KMS-11 (cell line): ENCODE measurements at regions not wholly inside any gene's neighbourhood (a gene's known extent, or its start where the extent isn't known, plus 50 kb on each side); places are given as distances from the start of the nearest gene placed in this dataset.

ENCODE experiments used
- H2AFZ ChIP-seq: fragments of 200-600 bp; sonication (generic); 2 replicates; pipeline ENCODE4 v1.6.1; 2016; ENCODE audit warnings: antibody characterized with exemption, mixed run types, low read depth
- H3K27ac ChIP-seq: fragments of 200-600 bp; sonication (generic); 2 replicates; pipeline ENCODE4 v1.6.1; 2016; ENCODE audit warnings: mild to moderate bottlenecking, mixed run types
- H3K27me3 ChIP-seq: fragments of 200-600 bp; sonication (generic); 2 replicates; pipeline ENCODE4 v1.6.1; 2017; ENCODE audit warnings: mild to moderate bottlenecking, low read depth, mixed run types, moderate library complexity; ENCODE audit not compliant: insufficient read depth
- H3K36me3 ChIP-seq: fragments of 200-600 bp; sonication (generic); 2 replicates; pipeline ENCODE4 v1.6.1; 2017; ENCODE audit warnings: mild to moderate bottlenecking, mixed run types; ENCODE audit not compliant: insufficient read depth
- H3K4me1 ChIP-seq: fragments of 200-600 bp; sonication (generic); 2 replicates; pipeline ENCODE4 v1.6.1; 2016; ENCODE audit warnings: mild to moderate bottlenecking, low read depth, mixed run types; ENCODE audit not compliant: poor library complexity, severe bottlenecking
- H3K4me2 ChIP-seq: fragments of 200-600 bp; sonication (generic); 2 replicates; pipeline ENCODE4 v1.7.0; 2016; ENCODE audit warnings: mild to moderate bottlenecking, mixed run types
- H3K4me3 ChIP-seq: fragments of 200-600 bp; sonication (generic); IDR thresholded peaks from 2 replicates; pipeline ENCODE4 v1.6.1; 2017; ENCODE audit warnings: low read depth, low read length, mixed read lengths; ENCODE audit not compliant: insufficient read depth
- H3K79me2 ChIP-seq: fragments of 200-600 bp; sonication (generic); 2 replicates; pipeline ENCODE4 v1.6.1; 2016; ENCODE audit warnings: low read depth, mixed run types; ENCODE audit not compliant: insufficient read depth
- H3K9ac ChIP-seq: fragments of 200-600 bp; sonication (generic); 2 replicates; pipeline ENCODE4 v1.6.1; 2016; ENCODE audit warnings: mild to moderate bottlenecking, mixed run types
- H4K20me1 ChIP-seq: fragments of 200-600 bp; sonication (generic); 2 replicates; pipeline ENCODE4 v1.6.1; 2016; ENCODE audit warnings: mild to moderate bottlenecking, mixed run types; ENCODE audit not compliant: insufficient read depth
- TF ChIP-seq, protein P1 (sequence below): fragments of 200-600 bp; sonication (generic); conservative IDR thresholded peaks from 2 replicates; pipeline ENCODE4 v1.6.1; 2017; ENCODE audit warnings: low read depth, mild to moderate bottlenecking, antibody characterized with exemption, low read length, moderate library complexity, mixed read lengths

GRCh38 chr3:67305160-67305559, 307.1 kb downstream of the KBTBD8 start:
- H3K4me2 ChIP-seq, result no peak overlapping the region
- no peaks in the 10 kb centered on the region for H3K36me3 ChIP-seq
- H3K27me3 ChIP-seq, result no peaks in the 10 kb centered on the region
- H3K4me3 ChIP-seq, result no peak overlapping the region
- TF ChIP-seq, protein P1, sequence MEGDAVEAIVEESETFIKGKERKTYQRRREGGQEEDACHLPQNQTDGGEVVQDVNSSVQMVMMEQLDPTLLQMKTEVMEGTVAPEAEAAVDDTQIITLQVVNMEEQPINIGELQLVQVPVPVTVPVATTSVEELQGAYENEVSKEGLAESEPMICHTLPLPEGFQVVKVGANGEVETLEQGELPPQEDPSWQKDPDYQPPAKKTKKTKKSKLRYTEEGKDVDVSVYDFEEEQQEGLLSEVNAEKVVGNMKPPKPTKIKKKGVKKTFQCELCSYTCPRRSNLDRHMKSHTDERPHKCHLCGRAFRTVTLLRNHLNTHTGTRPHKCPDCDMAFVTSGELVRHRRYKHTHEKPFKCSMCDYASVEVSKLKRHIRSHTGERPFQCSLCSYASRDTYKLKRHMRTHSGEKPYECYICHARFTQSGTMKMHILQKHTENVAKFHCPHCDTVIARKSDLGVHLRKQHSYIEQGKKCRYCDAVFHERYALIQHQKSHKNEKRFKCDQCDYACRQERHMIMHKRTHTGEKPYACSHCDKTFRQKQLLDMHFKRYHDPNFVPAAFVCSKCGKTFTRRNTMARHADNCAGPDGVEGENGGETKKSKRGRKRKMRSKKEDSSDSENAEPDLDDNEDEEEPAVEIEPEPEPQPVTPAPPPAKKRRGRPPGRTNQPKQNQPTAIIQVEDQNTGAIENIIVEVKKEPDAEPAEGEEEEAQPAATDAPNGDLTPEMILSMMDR, result no peak
- H3K4me1 ChIP-seq, result no peaks in the 10 kb centered on the region
- no peak overlapping the region for H2AFZ ChIP-seq
- H3K27ac ChIP-seq, result no peak overlapping the region
- H4K20me1 ChIP-seq, result no peaks in the 10 kb centered on the region
- no peaks in the 10 kb centered on the region for H3K79me2 ChIP-seq
- H3K9ac ChIP-seq, result no peak overlapping the region

- Histone ChIP-seq H3K4me1 (no peaks in the 10 kb centered on the region), H3K36me3 (no peaks in the 10 kb centered on the region), H3K4me2 (no peak overlapping the region), H3K27ac (no peak overlapping the region), H2AFZ (no peak overlapping the region), H3K27me3 (no peaks in the 10 kb centered on the region), H3K9ac (no peak overlapping the region), H4K20me1 (no peaks in the 10 kb centered on the region), H3K4me3 (no peak overlapping the region), H3K79me2 (no peaks in the 10 kb centered on the region)
- TF ChIP-seq, protein P1, result no peak
Observed at GRCh38 chr3:67305922-67306321, 307.8 kb downstream of the KBTBD8 start.

- no peak overlapping the region for H3K27ac ChIP-seq
- no peak overlapping the region for H3K9ac ChIP-seq
- H2AFZ ChIP-seq, result no peak overlapping the region
- H3K4me2 ChIP-seq, result no peak overlapping the region
- no peaks in the 10 kb centered on the region for H4K20me1 ChIP-seq
- no peaks in the 10 kb centered on the region for H3K27me3 ChIP-seq
- no peak overlapping the region for H3K4me3 ChIP-seq
- H3K36me3 ChIP-seq, result no peaks in the 10 kb centered on the region
- TF ChIP-seq, protein P1, result no peak
- H3K79me2 ChIP-seq, result no peaks in the 10 kb centered on the region
- H3K4me1 ChIP-seq, result no peaks in the 10 kb centered on the region
Observed at GRCh38 chr3:67311440-67311839, 313.3 kb downstream of the KBTBD8 start.

GRCh38 chr3:67312155-67312554, 314.0 kb downstream of the KBTBD8 start:
- TF ChIP-seq, protein P1, result no peak
- no peak overlapping the region for H3K4me2 ChIP-seq
- H3K9ac ChIP-seq, result no peak overlapping the region
- no peaks in the 10 kb centered on the region for H3K27me3 ChIP-seq
- H3K4me1 ChIP-seq, result no peaks in the 10 kb centered on the region
- no peak overlapping the region for H3K4me3 ChIP-seq
- no peak overlapping the region for H3K27ac ChIP-seq
- H3K79me2 ChIP-seq, result no peaks in the 10 kb centered on the region
- H2AFZ ChIP-seq, result no peak overlapping the region
- no peaks in the 10 kb centered on the region for H3K36me3 ChIP-seq
- H4K20me1 ChIP-seq, result no peaks in the 10 kb centered on the region
